CD14-positive monocyte (primary cell): ENCODE measurements at regions not wholly inside any gene's neighbourhood (a gene's known extent, or its start where the extent isn't known, plus 50 kb on each side); places are given as distances from the start of the nearest gene placed in this dataset.
A peak's percentile ranks its signal among the peaks of the same experiment; 100 is the strongest.

Experiments
- DNase-seq, 3 donors: peaks; one replicate each; pipeline ENCODE4 v3.0.0-alpha.2; 2011 to 2022
- H2AFZ ChIP-seq: 2 replicates; pipeline ENCODE4 v1.6.0; 2012; ENCODE audit warnings: mild to moderate bottlenecking, low read depth, low read length, inconsistent platforms; ENCODE audit not compliant: insufficient read depth, poor library complexity, severe bottlenecking
- H3K27ac ChIP-seq, 2 donors: 1 replicate in 1 of 2; 2 replicates in 1 of 2; pipeline ENCODE4 v1.5.1; 2012 to 2013; ENCODE audit warnings: low read length in 2 of 2, control low read depth in 1 of 2, inconsistent platforms in 1 of 2, low read depth in 1 of 2, mild to moderate bottlenecking in 1 of 2
- H3K27me3 ChIP-seq, 2 donors: one replicate each; pipeline versions ENCODE4 v1.6.0 to v1.6.1; 2011 to 2013; ENCODE audit warnings: low read length in 2 of 2; ENCODE audit not compliant: control insufficient read depth in 2 of 2, insufficient read depth in 2 of 2
- H3K36me3 ChIP-seq, 2 donors: replicated peaks in 1 of 2; 1 replicate in 1 of 2; 2 replicates in 1 of 2; pipeline versions ENCODE4 v1.5.1 to v1.6.1; 2012 to 2013; ENCODE audit warnings: low read length in 2 of 2, control low read depth in 1 of 2, inconsistent platforms in 1 of 2, mild to moderate bottlenecking in 1 of 2; ENCODE audit not compliant: insufficient read depth in 2 of 2, control insufficient read depth in 1 of 2
- H3K4me1 ChIP-seq, 2 donors: 1 replicate in 1 of 2; 2 replicates in 1 of 2; pipeline versions ENCODE4 v1.5.1 to v1.6.1; 2012 to 2013; ENCODE audit warnings: low read length in 2 of 2, control low read depth in 1 of 2, inconsistent platforms in 1 of 2, mild to moderate bottlenecking in 1 of 2, moderate library complexity in 1 of 2; ENCODE audit not compliant: insufficient read depth in 2 of 2, control insufficient read depth in 1 of 2
- H3K4me2 ChIP-seq: replicated peaks from 2 replicates; pipeline ENCODE3; 2012; ENCODE audit warnings: low read length, moderate library complexity, mild to moderate bottlenecking; ENCODE audit not compliant: poor library complexity, severe bottlenecking; ENCODE audit errors: extremely low read depth
- H3K4me3 ChIP-seq, 3 experiments: fragments of 200-600 bp in 1 of 3; sonication (generic) in 1 of 3; replicated peaks in 1 of 3; 1 replicate in 2 of 3; 2 replicates in 1 of 3; pipeline ENCODE4 v1.5.1; 2011 to 2013; ENCODE audit warnings: low read length in 3 of 3, mild to moderate bottlenecking in 3 of 3, control low read depth in 2 of 3, low read depth in 2 of 3, inconsistent platforms in 1 of 3, moderate library complexity in 1 of 3
- H3K79me2 ChIP-seq: 2 replicates; pipeline ENCODE4 v1.6.0; 2012; ENCODE audit warnings: mild to moderate bottlenecking, control low read depth, inconsistent platforms, low read length, moderate library complexity; ENCODE audit not compliant: insufficient read depth
- H3K9ac ChIP-seq: 2 replicates; pipeline ENCODE4 v1.6.0; 2017; ENCODE audit warnings: low read length, mild to moderate bottlenecking; ENCODE audit not compliant: insufficient read depth, poor library complexity, severe bottlenecking
- H3K9me3 ChIP-seq, 2 donors: replicated peaks in 1 of 2; 1 replicate in 1 of 2; 2 replicates in 1 of 2; pipeline versions ENCODE4 v1.5.1 to v1.6.1; 2012 to 2013; ENCODE audit warnings: low read length in 2 of 2, control low read depth in 1 of 2; ENCODE audit not compliant: control insufficient read depth in 1 of 2, insufficient read depth in 1 of 2
- H4K20me1 ChIP-seq: 2 replicates; pipeline ENCODE4 v1.6.0; 2012; ENCODE audit warnings: mild to moderate bottlenecking, low read length, control low read depth, moderate library complexity; ENCODE audit not compliant: insufficient read depth
- H3K27ac Mint-ChIP-seq, 7 donors: one replicate each; pipeline ENCODE4 v1.8.0; 2020; ENCODE audit warnings: mild to moderate bottlenecking in 7 of 7, mixed read lengths in 7 of 7, moderate library complexity in 6 of 7, inconsistent platforms in 2 of 7
- H3K27me3 Mint-ChIP-seq, 3 donors: one replicate each; pipeline ENCODE4 v1.8.0; 2021 to 2022; ENCODE audit warnings: low read depth in 3 of 3, mild to moderate bottlenecking in 3 of 3, mixed read lengths in 3 of 3, moderate library complexity in 3 of 3, inconsistent platforms in 1 of 3
- H3K36me3 Mint-ChIP-seq, 2 donors: one replicate each; pipeline ENCODE4 v1.8.0; 2020; ENCODE audit warnings: mixed read lengths in 2 of 2, inconsistent platforms in 1 of 2, mild to moderate bottlenecking in 1 of 2
- H3K4me1 Mint-ChIP-seq: one replicate; pipeline ENCODE4 v1.8.0; 2020; ENCODE audit warnings: mild to moderate bottlenecking, mixed read lengths
- H3K4me3 Mint-ChIP-seq, 2 donors: one replicate each; pipeline ENCODE4 v1.8.0; 2020; ENCODE audit warnings: mild to moderate bottlenecking in 2 of 2, mixed read lengths in 2 of 2, moderate library complexity in 1 of 2
- H3K9me3 Mint-ChIP-seq, 7 donors: one replicate each; pipeline ENCODE4 v1.8.0; 2020 to 2022; ENCODE audit warnings: mixed read lengths in 7 of 7, mild to moderate bottlenecking in 6 of 7, moderate library complexity in 6 of 7, inconsistent platforms in 2 of 7
- WGBS: methylation state at CpG from one replicate; pipeline ENCODE4 v1.1.5; 2013; ENCODE audit warnings: missing lambda C conversion rate; ENCODE audit not compliant: insufficient coverage; 5-methylcytosine and 5-hydroxymethylcytosine counted together
- intact Hi-C, 2 donors: fragments of 100-400 bp; cut with micrococcal nuclease; formaldehyde crosslinking; loops; one replicate each; pipeline versions ENCODE4 v1.15.0 to v1.15.1; 2023
- TF ChIP-seq, protein P1 (sequence below): fragments of 200-600 bp; IDR thresholded peaks from one replicate; pipeline ENCODE4 v1.8.0; 2022; ENCODE audit warnings: antibody characterized with exemption, mild to moderate bottlenecking

DNA sequence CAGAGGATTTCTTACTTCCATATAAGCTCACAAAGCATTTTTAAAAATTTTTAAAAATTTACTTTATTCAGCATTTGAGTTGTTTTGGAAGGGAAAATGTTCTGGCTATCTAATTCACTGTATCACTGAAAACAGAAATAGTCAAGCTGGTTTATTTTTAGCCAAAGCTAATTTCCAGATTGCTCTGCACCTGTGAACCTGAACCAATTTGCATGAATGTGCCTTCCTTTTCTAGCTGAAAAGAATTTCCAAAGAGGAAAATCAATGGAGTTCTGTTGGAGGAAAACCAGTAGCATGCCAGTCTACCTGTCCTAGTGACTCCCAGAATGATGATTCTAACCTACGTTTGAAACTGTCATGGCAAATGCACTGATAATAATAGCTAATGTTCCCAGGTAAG is 134.2 kb upstream of the LIPC start:
- peaks cover 15% of the 10 kb centered on the region for H3K4me1 Mint-ChIP-seq
- Histone ChIP-seq H3K79me2 (no peaks in the 10 kb centered on the region), H3K27ac (no peak overlapping the region), H3K36me3 (no peaks in the 10 kb centered on the region), H3K9me3 (peaks cover 3 to 7% of the 10 kb centered on the region in 2 donors), H4K20me1 (no peaks in the 10 kb centered on the region), H3K4me1 (peaks cover 13 to 14% of the 10 kb centered on the region in 2 donors), H3K4me2 (no peak overlapping the region), H3K9ac (no peak overlapping the region), H2AFZ (no peak overlapping the region), H3K4me3 (no peak overlapping the region), H3K27me3 (no peaks in the 10 kb centered on the region)
- DNase-seq = no peak
- WGBS = no CpG with 5 or more reads among the region's 1 CpG
- H3K9me3 Mint-ChIP-seq = peaks cover 5 to 22% (median 12%) of the 10 kb centered on the region in 7 donors
- intact Hi-C loops = no loop called here
- H3K27me3 Mint-ChIP-seq = peaks cover 0 to 2% (median 1%) of the 10 kb centered on the region in 3 donors
- TF ChIP-seq, protein P1, sequence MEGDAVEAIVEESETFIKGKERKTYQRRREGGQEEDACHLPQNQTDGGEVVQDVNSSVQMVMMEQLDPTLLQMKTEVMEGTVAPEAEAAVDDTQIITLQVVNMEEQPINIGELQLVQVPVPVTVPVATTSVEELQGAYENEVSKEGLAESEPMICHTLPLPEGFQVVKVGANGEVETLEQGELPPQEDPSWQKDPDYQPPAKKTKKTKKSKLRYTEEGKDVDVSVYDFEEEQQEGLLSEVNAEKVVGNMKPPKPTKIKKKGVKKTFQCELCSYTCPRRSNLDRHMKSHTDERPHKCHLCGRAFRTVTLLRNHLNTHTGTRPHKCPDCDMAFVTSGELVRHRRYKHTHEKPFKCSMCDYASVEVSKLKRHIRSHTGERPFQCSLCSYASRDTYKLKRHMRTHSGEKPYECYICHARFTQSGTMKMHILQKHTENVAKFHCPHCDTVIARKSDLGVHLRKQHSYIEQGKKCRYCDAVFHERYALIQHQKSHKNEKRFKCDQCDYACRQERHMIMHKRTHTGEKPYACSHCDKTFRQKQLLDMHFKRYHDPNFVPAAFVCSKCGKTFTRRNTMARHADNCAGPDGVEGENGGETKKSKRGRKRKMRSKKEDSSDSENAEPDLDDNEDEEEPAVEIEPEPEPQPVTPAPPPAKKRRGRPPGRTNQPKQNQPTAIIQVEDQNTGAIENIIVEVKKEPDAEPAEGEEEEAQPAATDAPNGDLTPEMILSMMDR = no peak
- no peak overlapping the region for H3K27ac Mint-ChIP-seq
- H3K4me3 Mint-ChIP-seq = no peak overlapping the region
- no peaks in the 10 kb centered on the region for H3K36me3 Mint-ChIP-seq

DNA sequence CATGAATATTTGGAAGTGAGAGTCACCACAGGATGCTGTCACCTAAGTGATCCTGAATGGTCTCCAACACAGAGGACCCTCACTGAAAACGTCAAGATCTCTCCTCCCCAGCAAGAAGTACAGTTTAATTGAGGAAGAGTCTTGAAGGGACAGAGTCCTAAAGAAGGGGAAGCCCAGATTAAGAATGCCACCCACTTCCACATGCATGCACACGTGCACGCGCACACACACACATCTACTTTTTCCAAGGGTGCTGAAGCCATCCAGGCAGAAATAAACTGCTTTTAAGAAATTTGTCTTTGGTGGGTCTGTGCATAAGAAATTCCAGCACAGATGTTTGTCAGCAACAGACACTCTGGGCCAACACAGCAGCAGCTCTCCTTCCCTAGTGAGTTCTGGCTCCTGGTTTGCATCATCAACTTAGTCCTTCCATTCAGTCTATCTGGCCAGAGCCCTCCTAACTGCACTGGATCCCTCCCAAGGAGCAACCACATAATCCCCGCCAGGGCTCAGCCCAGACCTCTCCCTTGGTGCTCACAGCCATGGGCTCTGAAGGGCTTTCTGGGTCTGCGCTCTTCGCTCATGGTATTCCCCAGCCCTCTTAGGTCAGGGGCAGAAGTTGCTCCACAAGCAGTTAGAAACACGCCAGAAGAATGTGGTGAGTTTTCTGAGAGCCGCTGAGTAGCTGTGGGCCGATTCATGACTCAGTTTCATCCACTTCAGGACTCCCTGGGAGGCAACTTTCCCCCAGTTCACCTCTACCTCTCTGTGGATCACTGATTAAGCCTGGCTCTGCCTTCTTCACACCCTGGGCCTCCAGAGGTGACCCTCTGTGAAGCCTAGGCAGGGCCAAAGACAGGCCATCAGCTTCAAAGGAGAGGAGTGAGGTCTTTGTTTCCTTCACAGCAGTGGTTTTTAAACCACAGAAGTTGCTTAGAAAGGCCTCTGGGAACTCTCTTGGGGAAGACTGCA is 132.6 kb upstream of the LIPC start:
- Mint-ChIP-seq H3K27me3 (peaks cover 0 to 2% (median 1%) of the 10 kb centered on the region in 3 donors), H3K9me3 (peaks cover 5 to 15% (median 9%) of the 10 kb centered on the region in 7 donors), H3K27ac (peak overlapping the region in 1 of 7 donors; percentile 8), H3K4me1 (peaks cover 26% of the 10 kb centered on the region), H3K4me3 (no peak overlapping the region), H3K36me3 (no peaks in the 10 kb centered on the region)
- Histone ChIP-seq H3K27ac (no peak overlapping the region), H3K4me2 (no peak overlapping the region), H3K27me3 (no peaks in the 10 kb centered on the region), H4K20me1 (no peaks in the 10 kb centered on the region), H3K4me1 (peaks cover 20 to 22% of the 10 kb centered on the region in 2 donors), H3K79me2 (no peaks in the 10 kb centered on the region), H3K4me3 (no peak overlapping the region), H3K9ac (no peak overlapping the region), H3K36me3 (no peaks in the 10 kb centered on the region), H2AFZ (no peak overlapping the region), H3K9me3 (peaks cover 0 to 7% of the 10 kb centered on the region in 2 donors)
- TF ChIP-seq, protein P1 = no peak
- DNase-seq = peak; percentile 16 to 53 (median 45)
- intact Hi-C loops = no loop called here
- WGBS = 100% methylated on average over 5 of the region's 10 CpGs
